ENCODE measurements at regions not wholly inside any gene's neighbourhood (a gene's known extent, or its start where the extent isn't known, plus 50 kb on each side); places are given as distances from the start of the nearest gene placed in this dataset.
"Not testable (repeated sequence)": the region's sequence is repeated elsewhere in the genome, so short reads cannot be mapped to it uniquely, and the experiment has no call there.

DNA sequence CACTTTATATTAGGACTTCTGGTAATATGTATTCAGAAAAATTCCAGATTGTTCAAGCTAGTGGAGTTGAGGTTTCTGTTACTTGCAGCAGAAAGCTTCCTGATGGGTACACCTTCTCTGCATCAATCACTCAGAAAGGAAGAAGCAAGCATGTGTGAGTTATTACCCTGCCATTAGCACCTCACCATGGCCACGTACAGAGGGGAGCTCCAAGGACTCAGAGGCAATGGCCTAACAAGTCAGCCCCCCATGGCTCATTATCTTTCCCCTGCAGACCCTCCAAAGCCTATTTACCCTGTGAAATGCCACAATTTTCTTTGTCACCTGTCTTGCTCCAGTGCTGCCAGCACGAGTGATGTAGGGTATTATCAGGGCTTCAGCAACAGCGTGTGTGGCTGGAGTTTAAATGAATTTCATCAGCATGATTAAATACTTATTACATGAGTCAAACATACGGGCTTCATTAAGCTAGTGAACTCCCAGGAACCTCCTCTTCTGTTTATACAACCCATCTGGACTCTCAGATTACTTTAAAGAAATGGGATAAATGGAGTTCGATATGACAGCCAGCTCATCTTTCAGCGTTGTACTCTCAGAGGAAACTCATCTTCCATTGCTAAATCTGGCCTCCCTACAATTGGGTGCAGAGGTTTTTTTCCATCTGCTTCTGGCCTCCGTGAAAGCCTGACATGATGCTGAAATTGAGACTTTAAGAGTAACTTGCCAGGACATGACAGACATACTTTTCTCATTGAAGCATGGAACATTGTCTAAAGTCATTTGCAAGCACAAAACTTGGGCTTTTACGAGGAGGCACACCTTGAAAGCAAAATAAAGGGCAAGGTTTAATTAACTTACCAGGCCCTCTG lies 135.9 kb downstream of the TMEM30B start:
- no peak overlapping the region for H3K4me3 ChIP-seq
- H3K27ac ChIP-seq, result peak overlapping the region; percentile 31 to 78 (median 64)
- no peaks in the 10 kb centered on the region for H3K27me3 ChIP-seq
- DNase-seq, result no peak
- no peaks in the 10 kb centered on the region for H3K36me3 ChIP-seq
- 56 to 63% methylated on average over 8 of the region's 8 CpGs for WGBS, 2 donors
- intact Hi-C loops (cut with DNase I), result loop anchor here (5.0 kb wide), 1 partner anchor 38 kb away; no protein-coding TSS in a partner anchor
- TF ChIP-seq POLR2AphosphoS5 (IDR thresholded peaks at IDR 0.05) (peak in 2 of 4 donors; percentile 26 to 44), POLR2A (IDR thresholded peaks at IDR 0.05) (no peak)
- H3K9me3 ChIP-seq, result peaks cover 0 to 6% (median 0%) of the 10 kb centered on the region in 4 donors
- H3K4me1 ChIP-seq, result peaks cover 0 to 28% (median 20%) of the 10 kb centered on the region in 4 donors

DNA sequence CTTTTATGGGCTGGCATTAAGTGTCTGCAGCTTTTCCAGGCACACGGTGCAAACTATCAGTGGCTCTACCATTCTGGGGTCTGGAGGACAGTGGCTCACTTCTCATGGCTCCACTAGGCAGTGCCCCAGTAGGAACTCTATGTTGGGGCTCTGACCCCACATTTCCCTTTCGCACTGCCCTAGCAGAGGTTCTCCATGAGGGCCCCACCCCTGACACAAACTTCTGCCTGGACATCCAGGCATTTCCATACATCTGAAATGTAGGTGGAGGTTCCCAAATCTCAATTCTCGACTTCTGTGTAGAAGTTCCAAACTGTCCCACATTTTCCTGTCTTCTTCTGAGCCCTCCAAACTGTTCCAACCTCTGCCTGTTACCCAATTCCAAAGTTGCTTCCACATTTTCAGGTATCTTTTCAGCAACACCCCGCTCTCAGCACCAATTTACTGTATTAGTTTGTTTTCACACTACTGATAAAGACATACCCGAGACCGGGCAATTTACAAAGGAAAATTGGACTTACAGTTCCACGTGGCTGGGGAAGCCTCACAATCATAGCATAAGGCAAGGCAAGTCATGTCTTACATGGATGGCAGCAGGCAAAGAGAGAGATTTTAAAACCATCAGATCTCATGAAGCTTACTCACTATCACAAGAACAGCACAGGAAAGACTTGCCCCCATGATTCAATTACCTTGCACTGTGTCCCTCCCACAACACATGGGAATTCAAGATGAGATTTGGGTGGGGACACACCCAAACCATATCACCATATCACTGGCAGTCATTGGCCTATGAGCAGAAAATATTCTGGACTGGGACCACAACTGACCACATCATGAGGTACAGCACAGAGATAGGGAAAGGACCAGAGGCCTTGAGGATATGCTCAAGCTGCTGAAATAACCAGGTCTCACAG lies 136.8 kb downstream of the TMEM30B start:
- peak overlapping the region in 2 of 4 donors; percentile 71 to 78 for H3K27ac ChIP-seq
- not testable (repeated sequence) for H3K36me3 ChIP-seq, H3K27me3 ChIP-seq, DNase-seq, H3K9me3 ChIP-seq, H3K4me3 ChIP-seq
- intact Hi-C loops (cut with DNase I), result loop anchor here (5.0 kb wide), 1 partner anchor 37 kb away; no protein-coding TSS in a partner anchor
- WGBS, 2 donors, result 74 to 91% methylated on average over 7 of the region's 7 CpGs
- peaks cover 0 to 28% (median 20%) of the 10 kb centered on the region in 4 donors for H3K4me1 ChIP-seq

DNA sequence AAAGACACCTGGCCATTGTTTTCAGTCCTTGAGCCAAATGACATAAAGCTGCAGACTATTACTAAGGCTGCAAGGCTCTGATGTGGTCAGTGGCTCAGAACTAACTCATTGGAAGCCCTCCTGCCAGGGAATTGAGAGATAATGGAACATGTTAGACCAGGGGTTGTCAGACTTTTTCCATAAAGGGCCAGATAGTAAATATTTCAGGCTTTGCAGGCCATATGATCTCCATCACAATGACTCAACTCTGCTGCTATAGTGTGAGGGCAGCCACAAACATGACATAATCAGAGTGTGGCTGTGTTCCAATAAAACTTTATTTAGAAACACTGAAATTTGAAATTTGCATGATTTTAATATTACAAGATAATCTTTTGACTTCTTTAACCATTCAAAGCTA lies 140.3 kb downstream of the TMEM30B start:
- no peak overlapping the region for H3K4me3 ChIP-seq
- intact Hi-C loops (cut with DNase I), result no loop called here

GRCh38 chr14:61140271-61140670 lies 140.9 kb downstream of the TMEM30B start:
- no peak overlapping the region for H3K27ac ChIP-seq
- intact Hi-C loops (cut with DNase I), result no loop called here
- H3K4me3 ChIP-seq, result no peak overlapping the region
- peaks cover 0 to 6% (median 0%) of the 10 kb centered on the region in 4 donors for H3K9me3 ChIP-seq
- no peak for DNase-seq
- WGBS, 2 donors, result 71 to 88% methylated on average over 3 of the region's 3 CpGs
- no peaks in the 10 kb centered on the region for H3K27me3 ChIP-seq
- TF ChIP-seq POLR2A (IDR thresholded peaks at IDR 0.05), result no peak
- TF ChIP-seq, protein P1, sequence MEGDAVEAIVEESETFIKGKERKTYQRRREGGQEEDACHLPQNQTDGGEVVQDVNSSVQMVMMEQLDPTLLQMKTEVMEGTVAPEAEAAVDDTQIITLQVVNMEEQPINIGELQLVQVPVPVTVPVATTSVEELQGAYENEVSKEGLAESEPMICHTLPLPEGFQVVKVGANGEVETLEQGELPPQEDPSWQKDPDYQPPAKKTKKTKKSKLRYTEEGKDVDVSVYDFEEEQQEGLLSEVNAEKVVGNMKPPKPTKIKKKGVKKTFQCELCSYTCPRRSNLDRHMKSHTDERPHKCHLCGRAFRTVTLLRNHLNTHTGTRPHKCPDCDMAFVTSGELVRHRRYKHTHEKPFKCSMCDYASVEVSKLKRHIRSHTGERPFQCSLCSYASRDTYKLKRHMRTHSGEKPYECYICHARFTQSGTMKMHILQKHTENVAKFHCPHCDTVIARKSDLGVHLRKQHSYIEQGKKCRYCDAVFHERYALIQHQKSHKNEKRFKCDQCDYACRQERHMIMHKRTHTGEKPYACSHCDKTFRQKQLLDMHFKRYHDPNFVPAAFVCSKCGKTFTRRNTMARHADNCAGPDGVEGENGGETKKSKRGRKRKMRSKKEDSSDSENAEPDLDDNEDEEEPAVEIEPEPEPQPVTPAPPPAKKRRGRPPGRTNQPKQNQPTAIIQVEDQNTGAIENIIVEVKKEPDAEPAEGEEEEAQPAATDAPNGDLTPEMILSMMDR (IDR thresholded peaks at IDR 0.05), result no peak
- no peak for TF ChIP-seq POLR2AphosphoS5 (IDR thresholded peaks at IDR 0.05)
- H3K36me3 ChIP-seq, result no peaks in the 10 kb centered on the region
- peaks cover 0 to 7% (median 5%) of the 10 kb centered on the region in 4 donors for H3K4me1 ChIP-seq

More for the DNA sequence above, 140.3 kb downstream of the TMEM30B start:
- TF ChIP-seq POLR2AphosphoS5 (IDR thresholded peaks at IDR 0.05) (no peak), EP300 (IDR thresholded peaks at IDR 0.05) (no peak), POLR2A (IDR thresholded peaks at IDR 0.05) (no peak)
- TF ChIP-seq, protein P1 (IDR thresholded peaks at IDR 0.05), result no peak
- no peak for DNase-seq
- Histone ChIP-seq H3K27ac (no peak overlapping the region), H3K9me3 (peaks cover 0 to 6% (median 0%) of the 10 kb centered on the region in 4 donors), H3K27me3 (no peaks in the 10 kb centered on the region), H3K36me3 (no peaks in the 10 kb centered on the region), H3K4me1 (peaks cover 0 to 13% (median 11%) of the 10 kb centered on the region in 4 donors)

GRCh38 chr14:61139006-61139599 lies 142.0 kb downstream of the TMEM30B start:
- no peak for DNase-seq
- WGBS, 2 donors, result 59 to 79% methylated on average over 2 of the region's 2 CpGs

More at GRCh38 chr14:61139006-61139599, 142.0 kb downstream of the TMEM30B start:
- Histone ChIP-seq H3K4me1 (no peaks in the 10 kb centered on the region), H3K27ac (no peak overlapping the region), H3K36me3 (no peaks in the 10 kb centered on the region), H3K9me3 (peaks cover 0 to 5% (median 0%) of the 10 kb centered on the region in 4 donors), H3K4me3 (no peak overlapping the region), H3K27me3 (no peaks in the 10 kb centered on the region)
- TF ChIP-seq POLR2A (IDR thresholded peaks at IDR 0.05) (no peak), EP300 (IDR thresholded peaks at IDR 0.05) (no peak), POLR2AphosphoS5 (IDR thresholded peaks at IDR 0.05) (no peak)
- TF ChIP-seq, protein P1 (IDR thresholded peaks at IDR 0.05), result no peak
- intact Hi-C loops (cut with DNase I), result no loop called here

Data from sigmoid colon (tissue), 6 donors.